ENCODE measurements at regions not wholly inside any gene's neighbourhood (a gene's known extent, or its start where the extent isn't known, plus 50 kb on each side); places are given as distances from the start of the nearest gene placed in this dataset.

DNA sequence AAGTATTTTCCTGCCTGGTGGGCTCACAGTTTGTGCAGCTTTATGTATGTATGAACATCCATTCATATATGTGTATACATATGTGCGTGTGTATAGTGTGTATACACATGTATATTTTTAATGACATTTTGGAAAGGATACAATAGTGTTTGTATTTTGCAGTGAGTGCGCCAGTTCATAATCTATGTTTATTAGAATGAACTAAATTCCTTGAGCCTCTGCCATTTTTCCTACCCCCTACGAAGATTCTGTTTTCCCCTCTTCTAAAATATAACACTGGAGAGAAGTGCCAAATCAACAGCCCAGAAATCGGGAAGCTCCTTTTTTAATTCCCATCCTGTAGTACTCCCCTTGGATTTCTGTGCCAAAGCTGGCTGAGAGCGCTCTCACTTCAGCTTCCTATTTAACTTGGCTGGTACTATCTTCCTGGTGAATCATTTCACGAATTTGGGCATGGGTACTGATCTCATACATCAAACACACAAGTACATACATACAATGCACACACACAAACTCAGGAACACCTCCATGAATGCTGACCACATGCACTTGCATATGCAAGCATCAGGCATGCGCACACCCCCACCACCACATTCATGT lies 578.4 kb upstream of the WWC1 start:
- TF ChIP-seq, protein P1, sequence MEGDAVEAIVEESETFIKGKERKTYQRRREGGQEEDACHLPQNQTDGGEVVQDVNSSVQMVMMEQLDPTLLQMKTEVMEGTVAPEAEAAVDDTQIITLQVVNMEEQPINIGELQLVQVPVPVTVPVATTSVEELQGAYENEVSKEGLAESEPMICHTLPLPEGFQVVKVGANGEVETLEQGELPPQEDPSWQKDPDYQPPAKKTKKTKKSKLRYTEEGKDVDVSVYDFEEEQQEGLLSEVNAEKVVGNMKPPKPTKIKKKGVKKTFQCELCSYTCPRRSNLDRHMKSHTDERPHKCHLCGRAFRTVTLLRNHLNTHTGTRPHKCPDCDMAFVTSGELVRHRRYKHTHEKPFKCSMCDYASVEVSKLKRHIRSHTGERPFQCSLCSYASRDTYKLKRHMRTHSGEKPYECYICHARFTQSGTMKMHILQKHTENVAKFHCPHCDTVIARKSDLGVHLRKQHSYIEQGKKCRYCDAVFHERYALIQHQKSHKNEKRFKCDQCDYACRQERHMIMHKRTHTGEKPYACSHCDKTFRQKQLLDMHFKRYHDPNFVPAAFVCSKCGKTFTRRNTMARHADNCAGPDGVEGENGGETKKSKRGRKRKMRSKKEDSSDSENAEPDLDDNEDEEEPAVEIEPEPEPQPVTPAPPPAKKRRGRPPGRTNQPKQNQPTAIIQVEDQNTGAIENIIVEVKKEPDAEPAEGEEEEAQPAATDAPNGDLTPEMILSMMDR (IDR thresholded peaks at IDR 0.05; ENCODE audit: low read depth, low read length, missing control alignments), result no peak
- H3K4me3 ChIP-seq (ENCODE audit: low read depth, low read length), result no peak overlapping the region
- no peak for DNase-seq (ENCODE audit: low read depth)
- in situ Hi-C loops (cut with HindIII; ENCODE audit: low sequenced_read_pairs), result no loop called here

DNA sequence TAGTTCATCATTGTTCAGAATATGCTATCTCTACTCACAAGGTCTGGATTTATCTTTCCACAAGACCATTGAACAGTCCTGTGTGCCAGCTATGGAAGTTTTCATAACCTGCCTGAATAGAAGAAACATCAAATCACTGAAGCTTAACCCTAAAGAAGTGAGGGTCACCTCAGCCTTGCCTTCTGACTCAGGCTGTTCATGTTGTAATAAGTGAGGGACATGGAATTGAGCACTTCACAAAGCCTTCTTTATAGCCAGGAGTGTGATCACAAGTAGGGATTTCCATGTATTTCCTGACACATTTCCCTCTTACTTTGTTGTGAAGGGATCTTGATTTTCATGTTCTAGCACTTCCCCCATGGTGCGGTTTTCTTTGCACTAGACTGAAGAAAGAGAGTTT lies 577.5 kb upstream of the WWC1 start:
- DNase-seq (ENCODE audit: low read depth), result no peak
- TF ChIP-seq, protein P1 (IDR thresholded peaks at IDR 0.05; ENCODE audit: low read depth, low read length, missing control alignments), result no peak
- no peak overlapping the region for H3K4me3 ChIP-seq (ENCODE audit: low read depth, low read length)
- in situ Hi-C loops (cut with HindIII; ENCODE audit: low sequenced_read_pairs), result no loop called here

DNA sequence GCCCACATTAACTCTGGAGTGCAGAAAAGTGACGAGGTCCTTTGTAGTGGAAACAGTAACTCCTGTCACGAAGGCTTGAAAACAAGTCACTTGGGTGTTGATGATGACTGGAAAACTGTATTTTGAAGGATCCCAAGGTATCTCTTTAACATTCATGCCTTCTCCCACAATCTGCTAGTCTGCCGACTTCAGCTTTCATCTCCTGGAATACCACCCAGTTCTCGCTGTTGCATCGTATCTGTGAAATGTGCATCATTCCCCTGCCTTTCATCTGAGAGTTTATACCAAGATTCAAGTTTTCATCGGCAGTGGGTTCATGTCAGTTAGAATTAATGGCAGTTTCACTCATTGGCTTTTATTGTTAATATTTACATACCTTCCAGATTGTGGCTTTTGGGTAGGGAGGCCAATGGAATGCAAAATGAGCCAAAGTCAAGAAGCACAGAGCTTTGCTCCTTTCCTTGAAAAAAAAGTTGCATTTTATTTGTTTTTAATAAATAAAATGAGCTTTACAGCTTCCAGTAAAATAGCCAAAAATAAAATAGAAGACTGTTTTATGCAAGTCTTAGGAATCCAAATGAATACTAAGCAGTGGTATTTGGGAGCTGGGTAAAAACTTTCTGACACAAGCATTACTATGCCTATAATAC lies 575.2 kb upstream of the WWC1 start:
- no peak overlapping the region for H3K4me3 ChIP-seq (ENCODE audit: low read depth, low read length)
- in situ Hi-C loops (cut with HindIII; ENCODE audit: low sequenced_read_pairs), result no loop called here
- DNase-seq (ENCODE audit: low read depth), result peak; percentile 31
- TF ChIP-seq, protein P1 (IDR thresholded peaks at IDR 0.05; ENCODE audit: low read depth, low read length, missing control alignments), result no peak

DNA sequence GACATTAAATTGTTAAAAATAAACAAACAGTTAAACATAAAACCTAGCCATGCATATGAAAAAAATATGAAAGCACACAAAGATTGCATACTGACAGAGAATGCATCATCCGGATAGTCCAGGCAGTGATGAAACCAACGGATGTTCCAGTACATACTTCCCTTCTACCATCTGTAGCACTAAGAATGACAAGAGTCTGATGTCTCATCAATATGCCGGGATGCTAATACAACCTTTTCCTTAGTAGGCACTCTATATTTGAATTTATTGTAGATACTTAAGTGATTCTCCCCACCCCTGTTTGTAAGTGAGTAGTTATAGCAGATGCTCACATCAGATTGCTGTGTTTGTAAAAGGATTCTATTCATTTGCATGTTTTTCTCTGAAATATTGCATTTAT lies 571.2 kb upstream of the WWC1 start:
- in situ Hi-C loops (cut with HindIII; ENCODE audit: low sequenced_read_pairs), result no loop called here
- no peak overlapping the region for H3K4me3 ChIP-seq (ENCODE audit: low read depth, low read length)
- no peak for DNase-seq (ENCODE audit: low read depth)
- TF ChIP-seq, protein P1 (IDR thresholded peaks at IDR 0.05; ENCODE audit: low read depth, low read length, missing control alignments), result no peak

DNA sequence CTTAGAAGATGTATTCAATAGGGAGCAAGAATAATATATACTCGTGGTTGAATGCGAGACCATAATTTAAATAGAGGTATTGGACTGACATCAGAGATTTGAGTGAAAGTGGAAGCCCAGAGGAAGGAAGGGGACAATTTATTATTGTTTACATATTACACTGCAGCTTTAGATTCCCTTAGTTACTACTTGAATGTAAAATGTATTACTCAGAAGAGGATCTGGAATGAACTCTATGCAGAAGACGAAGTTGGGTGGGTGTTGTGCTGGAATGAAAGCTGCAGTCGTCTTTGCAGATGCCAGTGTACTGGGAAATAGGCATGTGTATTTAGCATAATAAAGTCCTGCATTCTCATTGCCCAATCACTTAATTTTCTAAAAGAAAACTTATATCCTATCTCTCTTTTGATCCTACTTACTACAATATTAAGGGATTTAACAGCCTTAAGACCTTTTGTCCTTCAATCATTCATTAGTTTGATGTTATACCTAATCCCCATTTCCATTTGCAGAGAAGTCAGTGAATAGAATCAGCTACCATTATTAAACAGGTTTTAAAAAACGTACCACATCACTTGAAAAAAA lies 570.7 kb upstream of the WWC1 start:
- in situ Hi-C loops (cut with HindIII; ENCODE audit: low sequenced_read_pairs), result no loop called here
- TF ChIP-seq, protein P1 (IDR thresholded peaks at IDR 0.05; ENCODE audit: low read depth, low read length, missing control alignments), result no peak
- no peak for DNase-seq (ENCODE audit: low read depth)
- no peak overlapping the region for H3K4me3 ChIP-seq (ENCODE audit: low read depth, low read length)

DNA sequence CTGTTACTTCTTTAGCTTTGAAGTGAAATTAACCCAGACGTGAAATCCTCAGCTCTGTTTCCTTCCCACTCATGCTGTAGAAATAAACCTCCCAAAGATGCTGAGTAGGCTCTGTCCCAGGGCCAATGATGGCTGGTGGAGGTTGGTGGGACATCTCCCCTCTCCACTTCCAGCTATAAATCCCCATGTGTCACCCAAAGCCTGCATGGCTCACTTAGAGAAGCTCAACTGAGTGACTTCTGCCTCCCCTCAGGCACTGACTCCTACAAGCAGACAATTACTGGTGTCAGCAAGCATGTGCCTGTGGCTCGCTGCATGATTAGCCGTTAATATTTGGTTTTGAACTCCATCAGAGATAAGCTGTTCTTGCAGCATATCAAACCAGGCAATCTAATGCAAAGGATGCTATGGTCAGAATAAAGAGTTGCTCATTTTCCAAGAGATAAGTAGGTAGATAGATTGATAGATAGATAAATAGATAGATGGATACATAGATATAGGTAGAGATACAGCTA lies 569.5 kb upstream of the WWC1 start:
- H3K4me3 ChIP-seq (ENCODE audit: low read depth, low read length), result no peak overlapping the region
- in situ Hi-C loops (cut with HindIII; ENCODE audit: low sequenced_read_pairs), result no loop called here
- no peak for DNase-seq (ENCODE audit: low read depth)
- TF ChIP-seq, protein P1 (IDR thresholded peaks at IDR 0.05; ENCODE audit: low read depth, low read length, missing control alignments), result no peak

Measured in astrocyte of the cerebellum (primary cell).